Lung (tissue), 11 donors: ENCODE measurements at regions not wholly inside any gene's neighbourhood (a gene's known extent, or its start where the extent isn't known, plus 50 kb on each side); places are given as distances from the start of the nearest gene placed in this dataset.

Experiments
- ATAC-seq: fragments of 200-7000 bp; cut with Tn5 transposase; one replicate; pipeline ENCODE4 v1.9.1; 2020; ENCODE audit warnings: moderate number of reproducible peaks; ENCODE audit not compliant: insufficient read depth, low FRiP score
- DNase-seq, 3 donors: peaks; one replicate each; pipeline ENCODE4 v3.0.0-alpha.2; 2013 to 2017
- H3K27ac ChIP-seq, 2 donors: one replicate each; pipeline ENCODE4 v1.5.1; 2013; ENCODE audit warnings: mild to moderate bottlenecking in 2 of 2, moderate library complexity in 2 of 2, control low read depth in 1 of 2, inconsistent platforms in 1 of 2, low read depth in 1 of 2, low read length in 1 of 2
- H3K27me3 ChIP-seq, 3 donors: one replicate each; pipeline ENCODE4 v1.5.1; 2013; ENCODE audit warnings: low read length in 2 of 3; ENCODE audit not compliant: control insufficient read depth in 3 of 3, insufficient read depth in 3 of 3
- H3K36me3 ChIP-seq, 4 donors: one replicate each; pipeline ENCODE4 v1.5.1; 2013; ENCODE audit warnings: low read length in 4 of 4, mild to moderate bottlenecking in 1 of 4, moderate library complexity in 1 of 4; ENCODE audit not compliant: control insufficient read depth in 4 of 4, insufficient read depth in 4 of 4
- H3K4me1 ChIP-seq, 5 donors: one replicate each; pipeline ENCODE4 v1.5.1; 2013; ENCODE audit warnings: low read length in 5 of 5, mild to moderate bottlenecking in 2 of 5, moderate library complexity in 1 of 5; ENCODE audit not compliant: control insufficient read depth in 5 of 5, insufficient read depth in 5 of 5
- H3K4me3 ChIP-seq: one replicate; pipeline ENCODE4 v1.5.1; 2013; ENCODE audit warnings: mild to moderate bottlenecking, control low read depth, moderate library complexity
- H3K9ac ChIP-seq, 2 donors: one replicate each; pipeline ENCODE4 v1.5.1; 2013; ENCODE audit warnings: low read length in 2 of 2, control low read depth in 1 of 2; ENCODE audit not compliant: insufficient read depth in 1 of 2
- H3K9me3 ChIP-seq, 4 donors: one replicate each; pipeline ENCODE4 v1.5.1; 2013; ENCODE audit warnings: low read length in 3 of 4, mild to moderate bottlenecking in 1 of 4, moderate library complexity in 1 of 4; ENCODE audit not compliant: control insufficient read depth in 4 of 4, insufficient read depth in 3 of 4
- WGBS, 2 donors: extraction: QIAGEN DNeasy Blood & Tissue Kit; methylation state at CpG; one replicate each; pipeline ENCODE4 v1.1.7; 2013; 5-methylcytosine and 5-hydroxymethylcytosine counted together
- TF ChIP-seq, protein P1 (sequence below): IDR thresholded peaks from 2 replicates; pipeline ENCODE4 v1.5.1; 2012; ENCODE audit warnings: mild to moderate bottlenecking; ENCODE audit errors: control extremely low read depth, extremely low read depth
- donor health status: control.
- donor health status: control.
- donor health status: Bipolar disorder and iron deficiency.
- donor health status: healthy.
- donor health status: DM: yes; HTN: yes; CAD: no.

DNA sequence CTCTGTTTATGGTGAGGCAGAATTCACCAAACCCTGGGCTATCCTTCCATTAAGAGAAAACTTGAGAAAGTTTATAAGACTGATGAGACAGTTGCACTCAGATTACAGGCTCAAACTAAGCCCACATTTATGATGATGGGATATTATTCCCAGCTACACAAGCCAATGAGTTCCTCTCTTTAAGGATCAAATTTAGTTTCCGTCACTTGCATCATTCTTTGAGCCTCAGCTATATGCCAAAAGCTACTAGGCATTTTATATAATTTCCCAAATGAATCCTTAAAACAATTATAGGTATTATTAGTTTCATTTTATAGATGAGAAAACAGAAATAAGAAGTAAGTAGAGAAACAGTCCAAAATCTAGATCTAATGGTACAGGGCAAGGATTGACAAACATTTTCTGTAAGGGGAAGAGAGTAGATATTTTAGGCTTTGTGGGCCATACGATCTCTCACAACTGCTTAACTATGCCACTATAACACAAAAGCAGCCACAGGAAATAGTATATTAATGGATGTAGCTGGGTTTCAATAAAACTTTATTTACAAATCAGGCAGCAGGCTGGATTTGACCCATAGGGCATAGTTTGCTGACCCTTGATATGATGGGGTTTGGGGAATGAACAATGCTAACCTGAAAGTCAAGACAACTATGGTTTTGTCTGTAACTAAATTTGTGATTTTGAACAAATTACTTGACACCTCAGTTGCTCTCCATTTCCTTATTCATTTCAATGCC is 91.8 kb upstream of the PLXNC1 start:
- ATAC-seq (no peak), DNase-seq (no peak)
- TF ChIP-seq, protein P1, sequence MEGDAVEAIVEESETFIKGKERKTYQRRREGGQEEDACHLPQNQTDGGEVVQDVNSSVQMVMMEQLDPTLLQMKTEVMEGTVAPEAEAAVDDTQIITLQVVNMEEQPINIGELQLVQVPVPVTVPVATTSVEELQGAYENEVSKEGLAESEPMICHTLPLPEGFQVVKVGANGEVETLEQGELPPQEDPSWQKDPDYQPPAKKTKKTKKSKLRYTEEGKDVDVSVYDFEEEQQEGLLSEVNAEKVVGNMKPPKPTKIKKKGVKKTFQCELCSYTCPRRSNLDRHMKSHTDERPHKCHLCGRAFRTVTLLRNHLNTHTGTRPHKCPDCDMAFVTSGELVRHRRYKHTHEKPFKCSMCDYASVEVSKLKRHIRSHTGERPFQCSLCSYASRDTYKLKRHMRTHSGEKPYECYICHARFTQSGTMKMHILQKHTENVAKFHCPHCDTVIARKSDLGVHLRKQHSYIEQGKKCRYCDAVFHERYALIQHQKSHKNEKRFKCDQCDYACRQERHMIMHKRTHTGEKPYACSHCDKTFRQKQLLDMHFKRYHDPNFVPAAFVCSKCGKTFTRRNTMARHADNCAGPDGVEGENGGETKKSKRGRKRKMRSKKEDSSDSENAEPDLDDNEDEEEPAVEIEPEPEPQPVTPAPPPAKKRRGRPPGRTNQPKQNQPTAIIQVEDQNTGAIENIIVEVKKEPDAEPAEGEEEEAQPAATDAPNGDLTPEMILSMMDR, result no peak
- no peak overlapping the region for H3K4me3 ChIP-seq
- peaks cover 0 to 8% (median 0%) of the 10 kb centered on the region in 5 donors for H3K4me1 ChIP-seq
- no peaks in the 10 kb centered on the region for H3K36me3 ChIP-seq
- WGBS, 2 donors, result 91 to 98% methylated on average over 2 of the region's 2 CpGs
- no peak overlapping the region for H3K9ac ChIP-seq
- no peaks in the 10 kb centered on the region for H3K9me3 ChIP-seq
- H3K27ac ChIP-seq, result no peak overlapping the region
- H3K27me3 ChIP-seq, result no peaks in the 10 kb centered on the region

DNA sequence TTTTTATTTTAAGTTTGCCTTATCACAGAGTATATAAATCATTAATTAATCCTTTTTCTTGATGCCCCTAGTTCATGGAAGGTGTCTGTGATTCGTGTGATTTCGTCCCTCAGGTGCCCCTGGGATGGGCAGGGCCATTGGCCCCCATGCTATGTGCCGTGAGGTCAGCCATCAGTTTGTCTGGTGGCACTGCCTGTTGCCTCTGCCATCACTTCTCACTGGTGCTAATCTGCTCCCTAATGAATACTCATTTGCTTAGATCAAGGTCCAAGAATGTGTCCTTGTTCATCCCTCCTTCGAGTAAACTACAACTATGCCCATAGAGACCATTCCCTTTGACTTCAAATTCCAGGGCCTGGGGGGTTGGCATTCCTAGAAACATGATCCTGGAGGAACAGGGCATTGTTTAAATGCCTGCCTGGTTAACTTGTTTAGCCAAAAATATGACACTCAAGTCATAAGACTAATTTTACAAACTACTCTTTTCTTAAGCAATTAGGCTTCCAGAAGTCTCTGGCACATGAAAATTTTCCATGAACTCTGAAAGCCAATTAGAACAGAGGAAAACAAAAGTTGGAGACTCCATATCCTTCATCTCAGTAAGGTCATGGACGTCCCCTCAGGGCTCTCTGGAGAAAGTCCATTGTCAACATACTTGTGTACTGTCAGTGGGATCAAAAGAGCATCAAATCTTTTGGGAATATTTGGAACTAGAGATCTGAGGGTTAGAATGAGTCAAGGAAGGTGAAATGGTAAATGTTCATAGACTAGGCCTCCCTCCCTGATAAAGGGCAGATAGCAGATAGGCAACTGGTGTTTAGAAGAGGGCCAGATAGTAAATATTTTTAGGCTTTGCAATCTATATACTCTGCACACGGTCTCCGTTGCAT is 90.9 kb upstream of the PLXNC1 start:
- Histone ChIP-seq H3K9me3 (no peaks in the 10 kb centered on the region), H3K36me3 (no peaks in the 10 kb centered on the region), H3K4me1 (peaks cover 0 to 8% (median 2%) of the 10 kb centered on the region in 5 donors), H3K27ac (peak overlapping the region in 1 of 2 donors; percentile 17), H3K27me3 (no peaks in the 10 kb centered on the region), H3K4me3 (no peak overlapping the region), H3K9ac (no peak overlapping the region)
- ATAC-seq (no peak), DNase-seq (no peak)
- TF ChIP-seq, protein P1, result no peak
- 80 to 81% methylated on average over 7 of the region's 7 CpGs for WGBS, 2 donors

DNA sequence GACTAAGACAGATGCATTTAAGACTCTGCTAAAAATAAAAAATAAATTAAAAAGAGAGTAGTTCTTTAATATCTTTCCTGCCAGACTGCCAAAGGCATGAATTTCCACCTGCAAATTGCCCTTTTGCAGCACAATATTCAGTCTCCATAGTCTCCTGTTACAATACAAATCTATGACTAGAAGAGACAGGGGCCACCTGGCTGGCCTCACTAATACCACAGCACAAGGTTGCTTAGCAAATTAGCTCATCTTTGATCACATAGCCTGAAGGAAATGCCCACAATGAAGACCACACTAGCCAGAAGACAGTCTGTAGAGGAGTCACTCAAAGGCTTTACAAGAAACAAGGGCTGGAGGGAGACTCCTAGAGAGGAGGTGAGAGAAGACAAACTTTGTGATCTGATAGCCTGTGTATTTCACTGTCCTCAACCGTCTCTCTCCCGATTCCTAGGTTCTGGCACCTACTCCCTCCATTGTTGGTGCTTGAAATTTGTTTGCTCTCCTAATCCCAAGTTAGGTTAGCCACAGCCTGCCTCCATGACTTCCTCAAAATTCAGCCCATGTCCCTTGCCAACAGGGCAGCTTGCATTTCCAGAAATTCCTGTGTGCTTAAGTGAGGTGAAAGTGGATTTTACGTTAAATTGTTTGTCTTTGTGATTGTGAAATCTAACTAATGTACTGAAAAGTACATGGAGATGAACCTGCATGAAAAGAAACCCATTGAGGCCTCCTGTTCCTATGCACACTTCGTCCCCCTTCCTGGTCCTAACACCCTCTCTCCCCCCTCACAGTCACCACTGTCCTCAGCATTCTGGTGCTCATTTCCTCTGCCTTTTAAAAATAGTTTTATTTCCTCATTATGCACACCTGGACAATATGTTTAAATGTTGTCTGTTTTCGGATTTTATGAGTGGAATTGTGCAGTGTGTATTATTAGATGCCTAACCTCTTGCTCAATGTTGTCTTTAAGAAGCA is 88.7 kb upstream of the PLXNC1 start:
- Histone ChIP-seq H3K9me3 (no peaks in the 10 kb centered on the region), H3K27ac (peak overlapping the region in 1 of 2 donors; percentile 58), H3K4me1 (peaks cover 0 to 8% (median 5%) of the 10 kb centered on the region in 5 donors), H3K36me3 (no peaks in the 10 kb centered on the region), H3K27me3 (no peaks in the 10 kb centered on the region), H3K9ac (no peak overlapping the region), H3K4me3 (no peak overlapping the region)
- DNase-seq (peak in 1 of 3 donors; percentile 56), ATAC-seq (no peak)
- 67 to 77% methylated on average over 5 of the region's 5 CpGs for WGBS, 2 donors
- TF ChIP-seq, protein P1, result no peak
